ENCODE measurements at regions not wholly inside any gene's neighbourhood (a gene's known extent, or its start where the extent isn't known, plus 50 kb on each side); places are given as distances from the start of the nearest gene placed in this dataset.

GRCh38 chr14:104364830-104365229, 214.7 kb upstream of the C14orf180 start:
- TF ChIP-seq CTCF (optimal IDR thresholded peaks at IDR 0.05 in 1 of 3, IDR thresholded peaks at IDR 0.05 in 1 of 3, conservative IDR thresholded peaks at IDR 0.05 in 1 of 3; ENCODE audit: extremely low read depth in 1 of 3, insufficient read depth in 2 of 3, low read length in 3 of 3) (no peak), EZH2 (IDR thresholded peaks at IDR 0.05; ENCODE audit: low read length) (no peak)
